HepG2 (cell line): ENCODE measurements at regions not wholly inside any gene's neighbourhood (a gene's known extent, or its start where the extent isn't known, plus 50 kb on each side); places are given as distances from the start of the nearest gene placed in this dataset.

ENCODE experiments used
- ATAC-seq: fragments of 200-7000 bp; cut with Tn5 transposase; 3 replicates; pipeline ENCODE4 v1.9.1; 2020; ENCODE audit warnings: mild to moderate bottlenecking, moderate library complexity
- BruUV-seq: library from RNA; stranded (reverse); fragments of 400-500 nt; replicated peaks from 2 replicates; lab custom pipeline; 2021; lab: Mats Ljungman, UMichigan
- CTCF ChIA-PET: fragments of 300-600 bp; formaldehyde crosslinking; extraction: SDS; loops from one replicate; lab custom pipeline; 2021; ENCODE audit warnings: low total read pairs, inconsistent platforms, low intra/inter-chr PET ratio; lab: Yijun Ruan, JAX
- POLR2A ChIA-PET: fragments of 350-600 bp; sonication (Branson Sonifier 250); formaldehyde crosslinking; loops from one replicate; lab custom pipeline; 2020; ENCODE audit warnings: antibody characterized with exemption, inconsistent platforms; lab: Yijun Ruan, JAX
- DNase-seq: peaks from one replicate; pipeline ENCODE4 v3.0.0-alpha.2; 2015; ENCODE audit warnings: low spot score
- FAIRE-seq: peaks from 3 replicates; lab custom pipeline; 2011; peaks lifted over from hg19 to GRCh38; lab: Jason Lieb, UNC
- H2AFZ ChIP-seq: one replicate; pipeline ENCODE4 v1.6.1; 2011; ENCODE audit warnings: low read length, inconsistent platforms
- H3K27ac ChIP-seq: fragments of 300-600 bp; 3 replicates; pipeline ENCODE4 v1.8.0; 2011; ENCODE audit warnings: mixed run types, mild to moderate bottlenecking, mixed read lengths, low read length, inconsistent platforms; ENCODE audit not compliant: insufficient read depth; ENCODE audit errors: extremely low read length
- H3K27me3 ChIP-seq, 2 experiments: fragments of 200-600 bp in 1 of 2; 2 replicates in 1 of 2; 3 replicates in 1 of 2; pipeline versions ENCODE4 v1.6.0 to v1.8.0; 2011; ENCODE audit warnings: low read length in 2 of 2, mild to moderate bottlenecking in 2 of 2, moderate library complexity in 2 of 2, inconsistent platforms in 1 of 2; ENCODE audit not compliant: insufficient read depth in 2 of 2, control insufficient read depth in 1 of 2
- H3K36me3 ChIP-seq, 2 experiments: fragments of 200-600 bp in 1 of 2; replicated peaks in 1 of 2; 2 replicates in 1 of 2; 3 replicates in 1 of 2; pipeline versions ENCODE4 v1.5.1 to v1.8.0; 2011; ENCODE audit warnings: low read length in 2 of 2, inconsistent platforms in 1 of 2; ENCODE audit not compliant: insufficient read depth in 2 of 2, control insufficient read depth in 1 of 2
- H3K4me1 ChIP-seq: 2 replicates; pipeline ENCODE4 v1.5.1; 2012; ENCODE audit warnings: low read length, inconsistent platforms; ENCODE audit not compliant: insufficient read depth
- H3K4me2 ChIP-seq: 2 replicates; pipeline ENCODE4 v1.6.0; 2011; ENCODE audit warnings: low read depth, low read length, inconsistent platforms
- H3K4me3 ChIP-seq, 3 experiments: fragments of 200-600 bp in 1 of 3; sonication (generic), shearing (Covaris generic) in 1 of 3; replicated peaks in 1 of 3; 2 replicates each; pipeline ENCODE4 v1.5.1; 2011 to 2016; ENCODE audit warnings: low read length in 3 of 3, inconsistent platforms in 2 of 3, low read depth in 2 of 3, mild to moderate bottlenecking in 2 of 3, control low read depth in 1 of 3, mixed read lengths in 1 of 3; ENCODE audit not compliant: insufficient read depth in 1 of 3
- H3K79me2 ChIP-seq: one replicate; pipeline ENCODE4 v1.6.1; 2011; ENCODE audit warnings: low read length, inconsistent platforms; ENCODE audit not compliant: insufficient read depth
- H3K9ac ChIP-seq: 2 replicates; pipeline ENCODE4 v1.6.0; 2011; ENCODE audit warnings: mild to moderate bottlenecking, low read depth, low read length, inconsistent platforms; ENCODE audit not compliant: insufficient read depth
- H3K9me3 ChIP-seq: 2 replicates; pipeline ENCODE4 v1.5.1; 2012; ENCODE audit warnings: mild to moderate bottlenecking, low read length
- H4K20me1 ChIP-seq: 2 replicates; pipeline ENCODE4 v1.6.0; 2011; ENCODE audit warnings: inconsistent platforms, mild to moderate bottlenecking, low read length, moderate library complexity; ENCODE audit not compliant: insufficient read depth
- BRD4 ChIP-seq: sonication (generic); formaldehyde crosslinking; IDR thresholded peaks from 2 replicates; pipeline ENCODE4 v1.4.0; 2020; ENCODE audit warnings: missing genetic modification reagents
- DMAP1 ChIP-seq: IDR thresholded peaks from 2 replicates; pipeline ENCODE4 v1.6.1; 2016
- GRHL1 ChIP-seq: sonication (generic); formaldehyde crosslinking; conservative IDR thresholded peaks from 2 replicates; pipeline ENCODE4 v1.8.0; 2022; ENCODE audit warnings: missing genetic modification reagents
- HNRNPLL ChIP-seq: fragments of 200-400 bp; formaldehyde crosslinking; IDR thresholded peaks from 2 replicates; pipeline ENCODE4 v1.6.1; 2017; ENCODE audit warnings: mild to moderate bottlenecking, low read depth, low read length; ENCODE audit not compliant: poor library complexity, severe bottlenecking
- MEIS2 ChIP-seq: sonication (generic); formaldehyde crosslinking; IDR thresholded peaks from 2 replicates; pipeline ENCODE4 v1.9.0; 2021; ENCODE audit warnings: mild to moderate bottlenecking, missing genetic modification reagents
- NR3C1 ChIP-seq: sonication (generic); formaldehyde crosslinking; IDR thresholded peaks from 2 replicates; pipeline ENCODE4 v1.4.0; 2020; ENCODE audit warnings: missing genetic modification reagents
- SMYD3 ChIP-seq: sonication (generic); formaldehyde crosslinking; IDR thresholded peaks from 2 replicates; pipeline ENCODE4 v1.8.1; 2023; ENCODE audit warnings: mild to moderate bottlenecking, missing genetic modification reagents
- SOX6 ChIP-seq, 2 experiments: fragments of 450-650 bp in 1 of 2; sonication (generic) in 1 of 2; formaldehyde crosslinking in 1 of 2; IDR thresholded peaks; 2 replicates each; pipeline versions ENCODE4 v1.4.0 to v1.6.1; 2017 to 2020; ENCODE audit warnings: antibody characterized with exemption in 1 of 2, mild to moderate bottlenecking in 1 of 2, missing genetic modification reagents in 1 of 2
- TGIF2 ChIP-seq: IDR thresholded peaks from 2 replicates; pipeline ENCODE4 v1.6.1; 2016; ENCODE audit warnings: control low read depth, missing compliant biosample characterization
- XRCC5 ChIP-seq: fragments of 200-400 bp; formaldehyde crosslinking; optimal IDR thresholded peaks from 2 replicates; pipeline ENCODE3; 2017; ENCODE audit warnings: mild to moderate bottlenecking, low read length
- ZNF432 ChIP-seq: sonication (generic); formaldehyde crosslinking; IDR thresholded peaks from 2 replicates; pipeline ENCODE4 v1.5.0; 2020; ENCODE audit warnings: missing genetic modification reagents, mild to moderate bottlenecking, borderline replicate concordance
- ZNF652 ChIP-seq: IDR thresholded peaks from 2 replicates; pipeline ENCODE4 v1.6.1; 2016; ENCODE audit warnings: low read depth, borderline replicate concordance
- ZNF674 ChIP-seq: sonication (generic); formaldehyde crosslinking; IDR thresholded peaks from 2 replicates; pipeline ENCODE4 v1.5.0; 2020; ENCODE audit warnings: low read depth, mild to moderate bottlenecking, missing genetic modification reagents
- ZNF761 ChIP-seq: sonication (generic); formaldehyde crosslinking; conservative IDR thresholded peaks from 2 replicates; pipeline ENCODE4 v1.4.0; 2020; ENCODE audit warnings: mild to moderate bottlenecking, missing genetic modification reagents
- in situ Hi-C: cut with HindIII; loops from 2 replicates; pipeline ENCODE4 v1.10.0; 2017; ENCODE audit warnings: low pct_unique_long_range_greater_than_20kb; ENCODE audit not compliant: extremely low pct_ligation_motif_present
- intact Hi-C: fragments of 100-400 bp; cut with micrococcal nuclease; formaldehyde crosslinking; loops from one replicate; pipeline ENCODE4 v1.10.0; 2022; ENCODE audit not compliant: unreplicated experiment
- TF ChIP-seq, protein P1 (sequence below): IDR thresholded peaks from 2 replicates; pipeline ENCODE4 v1.6.1; 2016

DNA sequence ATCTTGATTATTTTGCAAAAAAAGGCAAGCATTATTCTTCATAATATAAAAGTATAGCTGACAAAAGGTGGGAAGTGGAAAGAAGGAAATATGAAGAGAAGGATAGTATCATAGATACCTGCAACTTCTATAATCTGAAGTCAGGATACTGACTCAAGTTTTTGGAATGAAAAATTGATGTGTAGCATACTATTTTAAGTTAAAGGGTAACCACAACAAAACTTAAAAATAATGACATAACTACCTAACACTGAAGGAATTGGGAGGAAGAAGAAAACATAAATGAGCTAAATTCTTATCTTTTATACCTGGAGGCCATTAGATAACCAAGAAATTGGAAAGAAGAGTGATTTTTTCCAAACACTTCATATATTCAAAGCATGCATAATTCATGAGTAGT, 51.8 kb upstream of the TLE1 start:
- FAIRE-seq (no peak), ATAC-seq (no peak)
- BruUV-seq, result no TSS peak

More for the DNA sequence above, 51.8 kb upstream of the TLE1 start:
- intact Hi-C loops, result no loop called here
- POLR2A ChIA-PET, result no interaction called here
- Histone ChIP-seq H3K27me3 (no peaks in the 10 kb centered on the region), H3K4me1 (no peaks in the 10 kb centered on the region), H3K4me3 (no peak overlapping the region), H3K79me2 (no peaks in the 10 kb centered on the region), H4K20me1 (no peaks in the 10 kb centered on the region), H3K4me2 (no peak overlapping the region), H3K9me3 (peaks cover 5% of the 10 kb centered on the region; the same call in 1 of the 2 replicates), H3K9ac (no peak overlapping the region), H3K27ac (no peak overlapping the region), H2AFZ (no peak overlapping the region), H3K36me3 (no peaks in the 10 kb centered on the region)
- CTCF ChIA-PET, result no interaction called here
- TF ChIP-seq ZNF652 (CRISPR knock-in tag) (no peak), SMYD3 (CRISPR knock-in tag) (no peak), BRD4 (CRISPR knock-in tag) (no peak), HNRNPLL (no peak), NR3C1 (no peak), TGIF2 (CRISPR knock-in tag) (no peak), ZNF674 (CRISPR knock-in tag) (no peak), DMAP1 (CRISPR knock-in tag) (no peak), MEIS2 (CRISPR knock-in tag) (no peak), XRCC5 (no peak), ZNF432 (CRISPR knock-in tag) (no peak), SOX6 (IDR thresholded peaks at IDR 0.05) (no peak), SOX6 (CRISPR knock-in tag; IDR thresholded peaks at IDR 0.05) (no peak), ZNF761 (CRISPR knock-in tag) (no peak), GRHL1 (CRISPR knock-in tag) (no peak)
- TF ChIP-seq, protein P1, sequence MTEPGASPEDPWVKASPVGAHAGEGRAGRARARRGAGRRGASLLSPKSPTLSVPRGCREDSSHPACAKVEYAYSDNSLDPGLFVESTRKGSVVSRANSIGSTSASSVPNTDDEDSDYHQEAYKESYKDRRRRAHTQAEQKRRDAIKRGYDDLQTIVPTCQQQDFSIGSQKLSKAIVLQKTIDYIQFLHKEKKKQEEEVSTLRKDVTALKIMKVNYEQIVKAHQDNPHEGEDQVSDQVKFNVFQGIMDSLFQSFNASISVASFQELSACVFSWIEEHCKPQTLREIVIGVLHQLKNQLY (CRISPR knock-in tag), result no peak
- DNase-seq, result no peak
- in situ Hi-C loops, result no loop called here
